GM18499 (cell line): ENCODE measurements at regions not wholly inside any gene's neighbourhood (a gene's known extent, or its start where the extent isn't known, plus 50 kb on each side); places are given as distances from the start of the nearest gene placed in this dataset.

ENCODE experiments used
- ATAC-seq: cut with Tn5 transposase; IDR thresholded peaks from one replicate; pipeline ENCODE4 v1.9.1; 2021; ENCODE audit warnings: moderate number of reproducible peaks; ENCODE audit not compliant: insufficient read depth, unreplicated experiment

DNA sequence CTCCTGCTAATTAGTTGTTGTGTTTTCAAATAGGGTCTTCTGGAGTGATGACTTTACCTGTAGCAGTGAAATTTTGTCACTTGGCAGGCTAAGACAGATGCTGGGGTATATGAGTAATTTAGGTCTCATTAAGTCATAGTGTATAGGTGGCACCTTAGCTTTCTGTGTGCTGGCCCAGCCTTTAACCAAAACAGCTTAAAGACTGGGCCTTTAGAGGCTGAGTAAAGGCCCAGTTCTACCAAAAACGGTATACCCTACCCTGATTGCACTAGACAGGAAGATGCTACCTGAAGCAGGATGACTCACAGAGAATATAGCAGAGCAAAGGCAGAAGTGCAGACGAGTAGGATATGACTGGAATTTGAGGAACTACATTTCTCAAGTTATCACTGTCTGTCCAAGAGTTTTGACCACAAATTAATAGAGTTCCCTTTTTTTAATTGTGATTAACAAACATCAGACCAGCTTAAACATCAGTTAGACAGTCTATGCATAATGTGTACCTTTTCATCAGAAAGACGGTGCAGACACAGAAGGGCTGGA, 337.9 kb upstream of the SALL3 start:
- no peak for ATAC-seq

DNA sequence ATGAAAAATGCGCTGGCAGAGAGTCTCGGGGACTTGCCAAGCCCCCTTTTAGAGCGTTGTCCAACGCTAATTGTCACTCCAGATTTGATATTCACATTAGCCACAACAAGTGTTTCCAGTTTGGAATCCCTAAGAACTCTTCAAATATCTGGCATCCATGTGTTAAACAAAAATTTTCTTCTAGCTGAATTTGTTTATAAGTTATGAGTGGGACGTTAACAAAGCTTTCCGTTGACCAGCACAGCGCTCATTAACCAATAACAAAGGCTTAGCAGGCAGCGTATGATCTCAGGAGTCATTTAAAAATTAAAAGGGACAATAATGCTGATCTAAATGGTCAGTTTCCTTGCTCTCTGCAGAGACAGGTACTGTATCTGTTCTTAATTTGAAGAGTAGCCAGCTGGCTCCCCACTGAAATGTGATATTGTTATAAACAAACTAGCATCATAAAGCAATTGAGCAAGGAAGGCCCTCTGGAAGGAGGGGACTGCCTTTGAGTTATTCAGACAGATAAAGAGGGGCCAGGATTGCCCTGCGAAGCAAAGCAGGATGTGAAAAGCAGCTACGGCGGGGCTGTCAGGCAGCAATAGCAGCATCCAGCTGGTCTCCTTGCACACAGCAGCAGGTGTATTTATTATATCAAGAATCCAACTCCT, 337.2 kb upstream of the SALL3 start:
- no peak for ATAC-seq

DNA sequence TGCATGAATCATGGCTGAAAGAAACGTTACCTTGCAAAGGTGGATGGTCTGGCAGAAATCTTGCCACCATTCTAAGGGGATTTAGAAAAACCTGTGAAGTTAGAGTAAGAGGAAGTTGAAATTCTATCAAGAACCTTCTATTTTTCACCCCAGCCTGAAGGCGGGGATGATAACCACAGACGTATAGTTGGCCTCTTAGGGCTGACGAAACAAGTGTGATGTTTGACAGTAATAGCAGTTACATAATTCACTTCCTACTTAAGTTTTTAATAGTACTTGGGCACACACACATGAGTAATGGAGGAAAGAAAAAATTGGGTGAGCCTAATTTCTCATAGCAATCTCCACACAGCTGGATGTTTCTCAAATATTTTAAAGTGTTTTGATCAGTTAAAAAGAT, 336.6 kb upstream of the SALL3 start:
- ATAC-seq: no peak

DNA sequence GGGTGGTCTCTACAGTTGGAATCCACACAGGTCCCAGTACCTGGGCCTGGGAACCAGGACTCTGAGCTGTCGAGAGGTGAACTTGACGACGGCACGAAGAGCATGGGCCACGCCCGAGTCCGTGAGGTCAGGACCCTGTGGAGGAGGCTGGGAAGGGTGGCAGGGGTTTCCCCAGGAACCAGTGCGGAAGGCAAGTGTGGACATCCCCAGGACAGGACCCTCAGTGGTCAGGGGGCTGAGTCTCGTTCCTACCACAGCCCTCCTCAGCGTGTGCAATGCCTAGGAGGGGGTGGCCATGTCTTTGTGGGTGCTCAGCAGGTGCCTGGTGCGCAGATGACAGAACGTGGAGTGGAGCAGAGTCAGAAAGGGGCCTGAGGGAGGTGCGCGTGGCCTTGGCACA, 335.6 kb upstream of the SALL3 start:
- ATAC-seq: no peak

DNA sequence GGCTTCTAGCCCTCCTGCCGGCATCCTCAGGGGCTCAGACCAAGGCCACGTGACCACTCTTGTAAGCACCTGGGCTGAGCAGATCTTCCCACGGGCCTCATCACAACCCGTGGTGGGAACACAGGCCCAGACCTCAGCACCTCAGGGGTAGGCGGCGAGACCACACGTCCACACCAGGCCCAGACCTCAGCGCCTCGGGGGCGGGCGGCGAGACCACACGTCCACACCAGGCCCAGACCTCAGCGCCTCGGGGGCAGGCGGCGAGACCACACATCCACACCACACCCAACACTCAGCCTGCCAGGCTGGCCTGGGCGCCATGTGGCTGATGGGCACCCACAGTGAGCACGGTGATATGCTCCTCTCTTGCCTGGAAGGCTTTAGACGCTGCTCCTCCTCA, 334.4 kb upstream of the SALL3 start:
- no peak for ATAC-seq

DNA sequence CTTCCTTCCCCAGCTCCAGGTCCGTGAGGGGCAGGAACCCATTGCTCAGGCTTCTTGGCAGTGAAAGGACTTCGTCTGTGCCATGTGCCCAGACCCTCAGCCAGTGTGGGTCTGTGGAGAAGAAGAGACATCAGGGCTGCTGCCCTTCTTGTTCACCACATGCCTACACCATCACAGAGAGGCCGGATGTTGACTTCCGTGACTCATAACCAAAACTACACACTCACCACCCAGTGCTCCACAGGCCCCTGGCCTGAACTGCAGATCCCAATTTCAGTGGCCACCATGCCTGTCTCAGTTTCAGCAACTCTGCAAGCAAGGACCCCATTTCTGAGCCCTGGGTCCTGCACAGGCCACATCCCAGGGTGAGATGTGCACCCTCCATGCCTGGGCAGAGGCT, 332.6 kb upstream of the SALL3 start:
- no peak for ATAC-seq

DNA sequence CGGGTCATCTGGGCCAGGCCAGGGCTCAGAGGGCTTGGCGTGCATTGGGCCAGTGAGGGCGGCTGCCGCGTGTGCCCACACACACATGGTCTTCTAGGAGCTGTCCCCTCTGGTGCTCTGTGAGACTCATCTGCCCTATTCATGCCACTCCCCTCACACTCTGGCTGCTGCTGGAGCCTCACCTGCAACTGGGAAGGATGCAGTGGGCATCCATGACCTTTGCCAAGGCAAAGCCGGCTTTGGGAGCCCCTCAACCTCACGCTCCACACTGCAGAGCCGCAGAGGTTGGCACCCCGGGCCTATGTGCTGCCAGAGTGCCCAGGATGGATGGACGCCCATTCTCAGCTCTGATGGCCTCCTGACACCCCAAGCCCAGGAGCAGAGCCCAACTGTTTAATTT, 330.2 kb upstream of the SALL3 start:
- ATAC-seq: no peak

DNA sequence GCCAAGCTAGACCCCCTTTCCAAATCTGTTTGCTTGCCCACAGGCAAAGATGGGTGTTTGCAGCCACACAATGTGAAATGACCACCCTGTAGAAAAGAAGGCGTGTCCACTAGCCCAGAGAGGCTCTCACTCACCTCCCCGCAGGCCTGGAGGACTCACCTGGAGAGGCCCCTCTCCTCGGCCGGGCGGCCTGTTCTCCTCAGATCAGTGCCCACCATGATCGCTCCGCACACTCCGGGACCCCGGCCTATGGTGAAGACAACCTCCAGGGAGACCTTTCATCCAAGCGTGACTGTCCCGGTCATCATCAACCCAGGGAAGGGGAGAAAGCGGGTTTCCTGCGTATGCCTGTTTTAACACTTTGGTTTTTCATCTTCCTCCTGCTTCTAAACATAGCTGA, 328.7 kb upstream of the SALL3 start:
- no peak for ATAC-seq

DNA sequence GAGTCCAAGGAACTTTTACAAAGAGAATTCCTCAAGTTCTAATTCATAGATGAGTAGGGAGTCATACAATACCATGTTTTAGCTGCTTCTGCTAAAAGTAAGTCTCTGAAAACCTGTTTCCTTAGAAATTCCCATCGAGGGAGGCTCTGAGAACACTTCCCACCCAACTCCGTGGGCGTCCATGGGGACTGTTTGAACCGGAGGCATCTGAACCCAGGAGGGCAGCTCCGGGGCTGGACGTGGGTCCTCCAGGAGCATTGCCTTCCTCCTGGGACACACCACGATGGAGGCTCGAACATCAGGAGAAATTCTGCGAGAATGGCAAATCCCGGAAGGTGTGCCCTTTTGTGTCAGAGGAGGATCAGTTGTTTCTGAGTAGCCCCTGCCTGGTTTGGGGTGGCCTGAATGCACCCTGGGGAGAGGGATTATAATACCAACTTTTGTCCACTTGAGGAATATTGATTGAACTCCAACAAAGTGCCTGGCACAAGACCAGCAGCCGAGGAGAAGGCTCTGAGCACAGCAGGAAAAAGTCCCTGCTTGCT, 327.5 kb upstream of the SALL3 start:
- ATAC-seq: no peak

DNA sequence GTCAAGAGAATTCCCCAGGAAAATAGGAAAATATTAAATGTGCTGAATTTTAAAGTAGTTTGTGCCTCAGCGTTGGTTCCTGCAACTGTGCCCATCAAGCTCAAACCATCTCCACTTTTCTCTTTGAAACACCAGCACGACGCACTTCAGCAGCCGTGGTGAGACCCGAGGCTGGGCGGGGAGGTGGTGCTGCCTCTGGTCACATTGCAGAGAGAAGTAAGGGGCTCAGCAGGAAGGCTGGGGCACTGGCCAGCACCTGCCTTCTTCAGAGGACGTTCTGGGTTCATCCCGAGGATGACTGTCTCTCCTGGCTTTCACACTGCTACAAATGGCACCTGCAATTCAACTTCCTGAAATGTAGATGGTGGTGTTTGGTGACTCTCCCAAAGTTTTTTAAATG, 323.7 kb upstream of the SALL3 start:
- ATAC-seq: no peak

DNA sequence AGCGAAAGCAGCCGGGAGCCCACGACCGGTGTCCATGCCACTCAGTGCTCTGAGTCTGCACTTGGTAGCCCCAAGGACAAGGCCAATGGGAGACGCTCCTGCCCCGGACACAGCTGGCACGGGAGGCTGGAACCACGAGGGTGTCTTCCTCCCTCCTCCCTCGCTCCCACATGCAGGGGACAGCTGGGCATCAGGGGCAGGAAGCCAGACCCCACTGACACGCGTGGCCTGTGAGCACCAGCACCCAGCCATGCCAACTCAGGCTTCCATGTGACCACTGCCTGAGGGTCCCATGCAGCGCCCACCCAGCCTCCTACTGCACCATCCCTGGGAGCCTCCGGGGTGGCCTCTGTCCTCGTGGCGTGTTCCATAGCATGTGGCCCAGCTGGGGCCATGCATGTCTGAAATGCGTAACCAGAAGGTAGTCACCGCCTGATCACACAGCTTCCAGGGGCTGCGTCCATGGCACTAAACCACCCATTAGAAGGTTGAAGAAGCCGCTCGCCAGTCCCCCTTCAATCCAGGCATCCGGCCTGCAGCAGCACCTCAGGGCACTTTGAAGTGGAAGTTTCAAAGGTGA, 323.2 kb upstream of the SALL3 start:
- ATAC-seq: no peak

DNA sequence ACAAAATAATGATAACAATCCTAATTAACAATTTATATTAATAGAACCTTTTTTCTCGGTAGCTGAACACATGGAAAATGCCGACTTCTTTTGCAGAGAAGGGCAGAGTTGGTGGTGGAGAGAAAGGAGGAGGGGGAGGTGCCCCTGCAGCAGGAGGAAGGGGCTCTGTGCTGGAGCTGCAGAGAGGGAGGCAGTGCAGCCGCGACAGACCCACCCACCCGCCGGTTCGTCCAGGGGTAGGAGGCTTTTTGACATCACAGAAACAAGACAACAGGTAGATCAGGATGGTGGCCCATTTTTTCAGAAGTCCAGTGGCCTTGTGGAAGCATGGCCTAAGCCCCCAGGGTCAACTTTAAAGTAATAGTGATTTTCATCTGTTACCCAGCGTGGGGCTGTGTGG, 321.1 kb upstream of the SALL3 start:
- no peak for ATAC-seq

DNA sequence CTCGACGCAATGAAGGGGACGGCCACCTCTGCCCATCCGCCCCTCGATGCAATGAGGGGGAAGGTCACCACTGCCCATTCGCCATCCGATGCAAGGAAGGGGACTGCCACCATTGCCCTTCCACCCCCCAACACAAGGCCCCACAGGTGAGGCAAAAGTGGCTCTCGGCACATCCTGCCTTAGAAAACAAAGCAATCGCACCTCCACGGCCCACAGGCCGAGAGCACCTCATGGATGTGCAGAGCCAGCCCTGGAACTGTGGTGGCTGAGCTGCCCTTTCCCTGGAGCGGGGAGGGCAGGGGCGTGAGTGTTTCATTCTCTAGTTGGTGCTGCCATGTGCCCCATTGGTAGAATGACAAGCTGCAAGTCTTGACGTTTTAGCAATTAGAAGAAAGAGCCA, 320.6 kb upstream of the SALL3 start:
- no peak for ATAC-seq

DNA sequence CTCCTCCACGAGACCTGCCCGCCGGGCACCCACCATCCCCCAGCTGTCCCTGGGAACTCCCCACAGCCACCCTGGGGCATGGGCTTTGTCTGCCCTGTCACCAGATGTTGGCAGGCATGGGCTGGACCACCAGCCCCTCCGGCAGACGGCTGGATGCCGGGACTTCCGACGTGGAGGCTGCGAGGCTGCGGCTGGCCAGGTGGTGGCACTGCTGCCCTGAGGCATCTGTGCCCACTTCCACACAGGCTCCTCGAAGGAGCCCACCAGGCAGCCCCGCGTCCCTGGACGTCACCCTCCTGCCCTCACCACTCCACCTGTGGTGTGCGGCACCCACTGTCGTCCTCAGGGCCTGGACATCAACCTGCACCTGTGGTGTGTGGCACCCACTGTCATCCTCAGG, 319.9 kb upstream of the SALL3 start:
- no peak for ATAC-seq

DNA sequence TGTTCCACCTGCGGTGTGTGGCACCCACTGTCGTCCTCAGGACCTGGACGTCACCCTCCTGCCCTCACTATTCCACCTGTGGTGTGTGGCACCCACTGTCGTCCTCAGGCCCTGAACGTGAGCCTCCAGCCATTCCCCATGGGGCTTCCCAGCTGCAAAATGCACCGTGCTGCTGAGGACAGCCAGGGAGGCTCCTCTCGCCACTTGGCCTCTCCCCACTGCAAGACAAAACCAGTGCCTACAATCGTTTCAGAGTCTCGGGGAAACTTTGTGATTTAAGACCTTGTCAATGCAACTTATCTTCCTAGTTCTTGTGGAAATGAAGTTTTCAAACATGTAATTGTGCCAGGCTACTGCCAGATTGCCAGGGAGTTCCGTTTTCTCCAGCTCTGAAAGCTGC, 319.3 kb upstream of the SALL3 start:
- ATAC-seq: no peak

DNA sequence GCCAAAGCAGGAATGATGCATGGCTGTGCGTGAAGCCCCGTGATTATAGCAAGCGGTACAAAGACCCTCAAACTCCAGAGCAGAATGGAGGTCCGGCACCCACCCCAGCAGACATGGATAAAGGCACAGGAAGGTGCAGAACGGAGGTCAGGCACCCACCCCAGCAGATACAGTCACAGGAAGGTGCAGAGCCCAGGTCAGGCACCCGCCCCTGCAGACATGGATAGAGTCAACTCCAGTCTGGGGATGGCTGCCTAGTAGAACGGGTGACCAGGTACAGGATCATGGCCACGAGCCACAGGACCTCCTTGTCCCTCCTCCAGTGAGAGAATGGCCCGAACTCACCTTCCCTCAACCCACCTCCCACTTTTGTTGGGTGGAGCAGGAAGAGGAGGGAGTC, 318.3 kb upstream of the SALL3 start:
- no peak for ATAC-seq

DNA sequence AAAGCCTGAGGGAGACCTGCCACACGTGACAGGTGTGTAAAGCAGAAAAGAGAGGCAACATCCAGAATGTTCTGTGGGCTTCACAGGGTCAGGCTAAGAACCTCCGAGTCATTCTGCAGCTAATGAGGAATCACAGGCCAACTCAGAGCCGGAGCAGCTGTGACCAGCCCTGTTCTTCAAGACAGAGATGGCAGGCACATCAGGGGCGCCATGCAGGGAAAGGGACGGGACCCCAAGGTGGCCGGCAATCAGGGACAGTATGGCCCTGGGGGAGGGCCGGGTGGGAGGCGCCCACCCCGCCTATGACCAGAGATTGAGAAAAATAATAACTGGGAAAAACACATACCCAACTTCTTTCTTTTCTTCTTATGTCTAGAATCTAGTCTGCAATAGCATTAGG, 316.7 kb upstream of the SALL3 start:
- ATAC-seq: no peak

DNA sequence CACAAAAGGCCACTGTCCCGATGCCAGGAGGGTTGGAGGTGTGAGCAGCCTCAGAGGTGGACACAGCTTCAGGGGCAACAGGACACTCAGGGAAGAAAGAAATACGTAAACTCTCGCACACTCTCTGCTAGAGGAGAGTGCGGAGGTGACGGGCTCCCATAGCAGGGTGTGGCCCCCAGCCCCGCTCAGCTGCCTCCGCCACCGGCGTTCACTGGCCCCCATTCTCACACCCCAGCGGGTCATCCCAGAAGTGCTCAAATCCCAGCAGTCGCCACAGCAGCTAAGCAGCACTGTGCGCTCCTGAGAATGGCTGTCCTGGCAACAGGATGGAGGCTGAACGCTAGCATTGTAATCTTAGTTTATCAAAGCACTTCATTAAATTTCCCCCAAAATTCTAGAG, 315.6 kb upstream of the SALL3 start:
- no peak for ATAC-seq

DNA sequence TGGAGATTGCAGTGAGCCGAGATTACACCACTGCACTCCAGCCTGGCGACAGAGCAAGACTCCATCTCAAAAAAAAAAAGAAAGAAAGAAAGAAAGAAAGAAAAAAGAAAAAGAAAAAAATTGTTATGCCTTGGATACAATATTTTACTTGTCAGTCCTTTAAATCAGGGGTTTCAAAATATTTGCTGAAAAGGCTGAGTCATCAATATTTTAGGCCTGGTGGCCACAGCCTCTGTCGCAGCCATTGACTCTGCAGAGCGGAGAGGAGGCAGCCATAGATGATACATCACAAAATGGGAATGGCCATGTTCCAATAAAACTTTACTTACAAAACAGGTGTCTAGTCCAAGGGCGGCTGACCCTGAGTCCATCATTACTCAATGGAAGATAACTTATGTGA, 314.8 kb upstream of the SALL3 start:
- ATAC-seq: no peak

DNA sequence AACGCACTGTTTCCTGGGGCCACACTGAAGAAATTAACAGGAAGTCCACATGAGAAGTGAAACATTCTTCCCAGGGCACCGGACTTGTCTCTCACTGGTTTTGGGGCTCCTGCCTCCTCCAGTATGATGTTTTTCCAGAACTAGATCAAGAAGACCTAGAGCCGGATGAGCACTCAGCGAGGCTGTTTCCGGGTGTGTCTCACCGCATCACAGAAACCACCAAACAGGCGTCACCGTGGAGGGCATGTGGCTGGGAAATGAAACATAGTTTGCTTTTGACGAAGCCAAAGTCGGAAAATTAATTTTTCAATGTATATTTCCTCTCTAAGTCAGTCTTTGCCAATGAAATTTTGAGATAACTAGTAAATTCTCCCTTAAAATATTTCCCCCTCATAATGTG, 314.0 kb upstream of the SALL3 start:
- ATAC-seq: no peak

DNA sequence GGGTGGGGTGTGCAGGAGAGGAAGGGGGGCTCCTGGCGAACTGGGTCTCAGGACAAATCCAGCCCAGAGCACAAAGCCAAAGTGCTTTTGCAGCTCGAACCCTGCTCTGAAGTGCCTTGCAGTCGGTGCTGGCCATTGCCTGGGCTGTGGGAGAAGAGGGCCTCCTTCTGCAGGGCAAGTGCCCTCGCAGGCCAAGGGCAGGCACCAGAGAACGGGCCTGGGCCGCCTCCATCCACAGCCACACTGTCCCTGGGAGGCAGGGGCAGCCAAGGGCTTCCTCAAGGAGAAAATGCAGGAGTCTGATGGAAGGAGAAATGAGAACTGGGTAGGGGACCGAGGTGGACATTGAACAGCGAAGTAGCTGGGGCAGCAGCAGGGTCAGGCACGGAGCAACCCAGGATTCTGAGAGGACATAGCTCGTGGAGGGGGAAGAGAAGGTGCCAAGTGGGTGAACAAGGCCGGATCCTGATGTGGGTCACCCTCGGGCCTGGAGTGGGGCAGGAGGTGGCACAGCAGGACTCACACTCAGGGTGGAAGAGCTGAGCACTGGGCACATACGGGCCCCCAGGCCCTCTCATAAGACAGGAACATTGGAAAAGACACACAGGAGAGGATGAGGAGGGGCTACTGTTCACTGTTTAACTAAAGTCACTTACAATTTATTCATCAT, 312.8 kb upstream of the SALL3 start:
- no peak for ATAC-seq
